ENCODE measurements at regions not wholly inside any gene's neighbourhood (a gene's known extent, or its start where the extent isn't known, plus 50 kb on each side); places are given as distances from the start of the nearest gene placed in this dataset.

DNA sequence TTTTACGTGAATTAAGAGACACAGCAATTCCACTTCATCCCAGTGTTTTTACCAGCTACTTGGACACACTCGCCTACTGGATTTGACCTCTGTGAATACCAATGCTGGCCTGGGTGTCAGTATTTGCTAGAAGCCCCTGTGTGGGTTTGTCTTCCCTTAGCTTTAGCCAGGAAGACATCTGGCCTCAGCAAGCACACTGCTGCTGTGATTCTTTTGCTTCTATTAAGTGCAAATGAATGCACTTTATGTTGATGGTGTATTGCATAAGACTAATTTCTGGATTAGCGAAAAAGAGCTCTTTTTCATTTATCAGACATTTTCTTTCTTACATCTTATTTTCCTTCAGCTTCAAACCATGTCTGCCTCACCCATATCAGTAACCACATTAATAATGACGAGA, 140.0 kb downstream of the CHRM3 start:
- no peak for TF ChIP-seq EZH2 (IDR thresholded peaks at IDR 0.05; ENCODE audit: insufficient read depth, poor library complexity, severe bottlenecking)
- TF ChIP-seq EZH2phosphoT487 (IDR thresholded peaks at IDR 0.05; ENCODE audit: insufficient read depth, low read depth) = no peak

All from GM23248 (cell line).